ENCODE measurements at regions not wholly inside any gene's neighbourhood (a gene's known extent, or its start where the extent isn't known, plus 50 kb on each side); places are given as distances from the start of the nearest gene placed in this dataset.

DNA sequence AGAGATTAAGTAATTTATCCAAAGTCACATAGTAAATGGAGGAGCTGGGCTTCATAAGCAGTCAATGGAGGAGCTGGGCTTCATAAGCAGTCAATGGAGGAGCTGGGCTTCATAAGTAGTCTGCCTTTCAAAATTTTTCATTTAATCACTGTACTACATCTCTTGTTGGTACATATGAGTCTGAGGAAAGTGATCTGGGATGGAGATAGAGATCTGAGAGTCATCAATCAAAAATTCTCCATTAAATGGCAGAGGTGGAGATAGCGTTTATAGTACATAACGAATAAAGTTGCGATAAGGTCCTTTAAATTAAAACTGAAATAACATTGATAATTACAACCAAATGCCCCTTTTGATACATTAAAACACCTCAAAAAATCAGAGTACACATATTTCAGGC is 189.3 kb downstream of the KLF5 start:
- CTCF ChIA-PET = no interaction called here
- POLR2A ChIA-PET = no interaction called here

- CTCF ChIA-PET = no interaction called here
- POLR2A ChIA-PET = no interaction called here
Observed at GRCh38 chr13:73245246-73245645, 186.4 kb downstream of the KLF5 start.

GRCh38 chr13:73244467-73244866 is 185.7 kb downstream of the KLF5 start:
- CTCF ChIA-PET = no interaction called here
- POLR2A ChIA-PET = no interaction called here

GRCh38 chr13:73242515-73243015 is 183.8 kb downstream of the KLF5 start:
- CTCF ChIA-PET = no interaction called here
- POLR2A ChIA-PET = no interaction called here

GRCh38 chr13:73240193-73240592 is 181.4 kb downstream of the KLF5 start:
- POLR2A ChIA-PET = no interaction called here
- CTCF ChIA-PET = no interaction called here

DNA sequence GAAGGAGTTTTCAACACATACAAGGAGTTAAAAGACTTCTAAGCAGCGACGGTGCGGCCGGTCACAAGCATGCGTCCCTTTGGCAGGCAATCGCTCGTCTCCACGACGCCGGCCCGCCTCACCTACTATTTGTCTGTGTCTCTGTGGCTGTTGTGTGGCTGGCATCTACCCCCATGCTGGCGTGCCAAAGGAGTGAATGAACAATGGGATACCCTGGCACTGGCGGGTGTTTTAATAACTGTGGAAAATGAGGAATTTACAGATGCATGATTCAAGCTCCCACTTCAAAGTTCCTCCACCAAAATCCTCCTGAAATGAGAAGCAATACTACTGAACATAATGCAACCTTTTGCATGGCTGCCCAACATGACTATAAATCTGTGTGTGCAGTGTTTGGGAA is 176.6 kb downstream of the KLF5 start:
- ChIA-PET POLR2A (no interaction called here), CTCF (no interaction called here)

DNA sequence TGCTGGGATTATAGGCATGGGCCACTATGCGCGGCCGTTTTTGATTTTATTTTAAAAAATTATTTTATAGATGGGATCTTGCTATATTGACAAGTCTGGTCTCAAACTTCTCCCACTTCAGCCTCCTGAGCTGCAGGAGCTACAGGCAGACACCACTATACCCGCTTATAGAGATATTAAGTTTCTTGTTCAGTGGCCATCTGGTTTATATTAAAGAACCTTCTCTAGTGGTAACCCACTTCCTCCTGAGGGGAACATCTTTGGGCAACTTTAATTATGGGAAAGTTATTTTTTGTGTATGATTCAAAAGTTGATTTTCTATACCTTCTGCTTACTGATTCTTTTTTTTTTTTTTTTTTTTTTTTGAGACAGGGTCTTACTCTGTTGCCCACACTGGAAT is 172.7 kb downstream of the KLF5 start:
- CTCF ChIA-PET = no interaction called here

DNA sequence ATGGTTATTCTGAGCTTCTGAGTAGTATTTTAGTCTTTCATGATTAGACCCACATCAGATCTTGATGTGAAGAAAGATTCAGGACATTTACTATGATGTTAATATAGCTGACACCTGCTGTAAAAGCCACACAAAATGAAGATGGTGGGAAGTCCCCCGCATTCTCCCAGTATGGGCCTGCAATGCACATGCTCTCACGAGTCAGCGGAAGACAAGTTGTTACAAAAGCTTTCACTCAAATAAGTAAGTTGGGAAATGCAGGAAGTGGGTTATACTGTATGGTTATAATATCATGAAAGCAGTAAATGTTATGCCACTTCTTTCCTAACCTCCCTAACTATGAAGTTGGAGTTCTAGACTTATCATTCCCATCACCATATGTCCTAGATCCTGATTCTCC is 171.9 kb downstream of the KLF5 start:
- POLR2A ChIA-PET = no interaction called here
- CTCF ChIA-PET = no interaction called here

More for the DNA sequence above, 172.7 kb downstream of the KLF5 start:
- POLR2A ChIA-PET = no interaction called here

DNA sequence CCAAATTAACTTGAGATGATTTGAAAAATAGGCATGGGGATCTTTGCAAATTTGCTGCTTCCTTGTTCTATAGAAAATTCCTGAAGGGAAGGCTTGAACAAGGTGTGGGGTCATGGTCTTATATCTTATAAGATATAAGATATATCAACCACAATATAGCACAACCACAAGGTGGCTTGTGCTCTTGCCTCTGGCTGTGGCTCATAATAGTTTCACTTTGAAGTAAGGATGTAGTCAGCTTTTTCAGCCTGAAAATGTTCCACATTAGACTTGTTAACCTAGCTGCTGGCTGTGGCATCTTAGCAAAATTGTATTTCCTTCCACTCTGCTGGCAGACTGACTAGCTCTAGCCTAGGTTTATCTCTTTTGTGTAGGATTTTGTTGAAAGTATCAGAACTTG is 169.7 kb downstream of the KLF5 start:
- ChIA-PET POLR2A (no interaction called here), CTCF (no interaction called here)

- POLR2A ChIA-PET = no interaction called here
- CTCF ChIA-PET = no interaction called here
Observed at GRCh38 chr13:73225990-73226389, 167.2 kb downstream of the KLF5 start.

DNA sequence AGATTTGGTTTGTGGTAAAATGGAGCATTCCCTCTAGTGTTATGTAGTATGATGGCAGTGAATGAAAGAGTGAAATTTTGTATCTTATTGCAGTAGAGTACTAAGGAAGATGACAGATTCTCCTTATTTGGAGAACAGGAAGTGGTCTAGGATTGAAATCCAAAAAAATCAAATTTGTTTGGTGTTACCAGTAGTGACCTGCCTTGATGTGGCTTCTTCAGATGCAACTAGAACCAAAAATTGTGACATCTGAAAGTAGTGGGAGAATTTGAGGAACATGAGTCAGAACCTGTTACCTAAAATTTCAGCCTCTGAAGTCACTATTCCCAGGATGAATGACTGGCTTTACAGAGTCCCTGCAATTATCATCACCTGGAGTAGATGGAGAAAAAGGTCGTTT is 165.9 kb downstream of the KLF5 start:
- CTCF ChIA-PET = no interaction called here
- POLR2A ChIA-PET = no interaction called here

DNA sequence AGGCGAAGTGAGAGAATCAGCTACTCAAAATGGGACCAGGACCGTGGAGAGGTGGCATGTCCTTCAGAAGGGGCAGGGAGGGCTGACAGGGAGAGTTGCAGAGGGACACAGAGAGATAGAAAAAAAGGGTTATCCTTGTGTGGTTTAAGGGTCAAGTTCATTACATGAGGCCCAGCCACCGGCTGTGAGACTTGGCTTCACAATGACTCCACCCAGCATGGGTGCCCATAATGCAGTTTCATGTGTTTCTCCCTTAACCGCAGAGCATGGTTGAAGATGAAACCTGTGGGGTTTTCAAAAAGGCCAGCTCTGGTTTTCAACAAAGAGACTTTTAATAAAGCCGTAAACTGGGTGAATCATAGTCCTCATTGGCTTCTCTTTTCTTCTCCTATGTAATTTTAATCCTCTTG is 164.6 kb downstream of the KLF5 start:
- POLR2A ChIA-PET = no interaction called here
- CTCF ChIA-PET = no interaction called here

GRCh38 chr13:73222627-73223305 is 164.0 kb downstream of the KLF5 start:
- ChIA-PET CTCF (interaction anchor here (0.7 kb wide), 1 partner anchor 12 kb away, joined by 3 read pairs; no protein-coding TSS in a partner anchor), POLR2A (no interaction called here)

DNA sequence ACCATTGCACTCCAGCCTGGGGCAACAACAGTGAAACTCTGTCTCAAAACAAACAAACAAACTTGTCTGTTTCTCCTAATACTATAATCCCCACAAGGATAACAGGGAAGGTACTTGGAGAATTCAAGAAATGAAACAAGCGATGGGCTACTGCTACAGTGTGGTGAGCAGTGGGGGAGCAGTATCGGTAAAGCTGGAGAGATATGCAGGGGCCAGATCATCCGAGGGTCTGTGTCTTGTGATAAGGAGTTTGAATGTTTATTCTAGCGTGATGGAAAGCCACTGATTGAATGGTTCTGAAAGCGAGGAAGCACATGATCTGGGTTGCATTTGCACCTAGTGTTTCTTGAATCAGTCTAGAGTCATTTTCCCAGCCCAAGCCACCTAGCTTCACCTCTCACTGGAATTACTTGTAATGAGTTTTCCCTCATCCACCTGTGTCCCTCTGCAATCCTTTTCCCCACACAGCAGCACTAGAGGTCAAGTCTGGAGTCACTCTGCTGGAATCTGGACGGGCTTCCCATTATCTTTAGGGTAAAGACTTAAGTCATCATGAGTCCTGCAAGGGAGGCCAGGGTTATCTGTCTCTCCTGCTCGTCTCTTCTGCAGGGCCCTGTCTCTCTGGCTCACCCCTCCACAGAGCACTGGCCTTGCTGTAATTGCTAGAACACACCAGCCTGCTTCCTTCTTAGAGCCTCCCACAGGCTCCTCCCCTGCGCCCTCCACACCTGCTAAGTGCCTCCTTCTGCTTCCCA is 162.3 kb downstream of the KLF5 start:
- ChIA-PET CTCF (no interaction called here), POLR2A (no interaction called here)

DNA sequence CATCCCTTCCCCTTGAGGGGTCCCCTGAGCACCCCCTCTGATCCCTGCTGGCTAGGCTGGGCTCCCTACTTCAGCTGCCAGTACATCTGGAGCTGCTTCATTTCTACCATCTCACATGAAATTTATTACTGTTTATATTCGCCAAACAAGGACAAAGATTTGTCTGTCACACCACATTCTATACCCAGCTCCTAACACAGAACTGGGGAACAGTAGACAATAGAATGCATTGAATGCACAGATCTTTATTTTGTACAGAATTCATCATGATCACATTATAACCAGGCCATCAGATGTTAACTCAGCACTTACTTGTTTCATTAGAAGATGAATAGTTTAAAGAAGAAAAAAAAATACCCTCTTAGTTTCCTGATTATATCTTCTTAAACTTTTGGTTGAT is 159.4 kb downstream of the KLF5 start:
- ChIA-PET CTCF (no interaction called here), POLR2A (no interaction called here)

- ChIA-PET CTCF (no interaction called here), POLR2A (no interaction called here)
Observed at GRCh38 chr13:73216381-73216831, 157.6 kb downstream of the KLF5 start.

GRCh38 chr13:73215823-73216222 is 157.0 kb downstream of the KLF5 start:
- ChIA-PET CTCF (no interaction called here), POLR2A (no interaction called here)

DNA sequence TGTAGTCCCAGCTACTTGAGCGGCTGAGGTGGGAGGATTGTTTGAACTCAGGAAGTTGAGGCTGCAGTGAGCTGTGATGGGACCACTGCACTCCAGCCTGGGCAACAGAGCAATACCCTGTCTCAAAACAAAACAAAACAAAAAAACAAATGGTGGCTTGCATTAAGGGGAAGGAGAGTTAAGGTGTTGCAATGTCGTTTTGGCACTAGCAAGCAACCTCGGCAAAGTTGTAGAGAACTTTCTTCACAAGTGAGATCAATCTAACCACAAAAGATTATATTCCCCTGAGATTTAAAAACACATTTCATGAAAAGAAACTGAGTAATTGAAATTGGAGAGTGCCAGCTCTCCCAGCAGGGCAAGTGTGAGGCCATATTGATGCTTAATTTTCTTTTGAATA is 153.7 kb downstream of the KLF5 start:
- POLR2A ChIA-PET = no interaction called here
- CTCF ChIA-PET = no interaction called here

- ChIA-PET CTCF (interaction anchor here (0.6 to 0.7 kb wide), 2 partner anchors 12 to 401 kb away, joined by 3 read pairs; no protein-coding TSS in a partner anchor), POLR2A (no interaction called here)
Observed at GRCh38 chr13:73210218-73210883, 151.5 kb downstream of the KLF5 start.

- POLR2A ChIA-PET = no interaction called here
- CTCF ChIA-PET = no interaction called here
Observed at GRCh38 chr13:73204952-73205351, 146.1 kb downstream of the KLF5 start.

DNA sequence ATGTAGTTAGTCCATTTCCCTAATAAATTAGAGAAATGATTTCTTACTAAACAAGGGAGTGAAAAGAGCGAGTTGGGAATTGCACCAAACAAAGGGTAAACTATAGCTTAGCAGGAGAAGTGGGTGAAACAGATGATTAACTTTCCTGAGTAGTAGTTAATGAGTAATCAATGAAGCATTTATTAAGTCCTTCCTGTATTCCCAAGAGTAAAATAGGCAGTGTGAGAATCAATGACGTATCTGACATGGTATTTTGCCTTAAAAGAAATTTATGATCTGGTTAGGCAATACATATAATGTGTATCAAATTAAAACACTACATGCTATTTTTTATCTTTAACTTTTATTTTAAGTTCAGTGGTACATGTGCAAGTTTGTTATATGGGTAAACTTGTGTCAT is 142.8 kb downstream of the KLF5 start:
- POLR2A ChIA-PET = no interaction called here
- CTCF ChIA-PET = interaction anchor here (0.6 kb wide), 1 partner anchor 12 kb away, joined by 3 read pairs; no protein-coding TSS in a partner anchor

Data from activated CD8-positive, alpha-beta memory T cell treated with anti-CD3 and anti-CD28 coated beads for 36 hours (primary cell).